ENCODE measurements at regions not wholly inside any gene's neighbourhood (a gene's known extent, or its start where the extent isn't known, plus 50 kb on each side); places are given as distances from the start of the nearest gene placed in this dataset.
"Not testable (repeated sequence)": the region's sequence is repeated elsewhere in the genome, so short reads cannot be mapped to it uniquely, and the experiment has no call there.

DNA sequence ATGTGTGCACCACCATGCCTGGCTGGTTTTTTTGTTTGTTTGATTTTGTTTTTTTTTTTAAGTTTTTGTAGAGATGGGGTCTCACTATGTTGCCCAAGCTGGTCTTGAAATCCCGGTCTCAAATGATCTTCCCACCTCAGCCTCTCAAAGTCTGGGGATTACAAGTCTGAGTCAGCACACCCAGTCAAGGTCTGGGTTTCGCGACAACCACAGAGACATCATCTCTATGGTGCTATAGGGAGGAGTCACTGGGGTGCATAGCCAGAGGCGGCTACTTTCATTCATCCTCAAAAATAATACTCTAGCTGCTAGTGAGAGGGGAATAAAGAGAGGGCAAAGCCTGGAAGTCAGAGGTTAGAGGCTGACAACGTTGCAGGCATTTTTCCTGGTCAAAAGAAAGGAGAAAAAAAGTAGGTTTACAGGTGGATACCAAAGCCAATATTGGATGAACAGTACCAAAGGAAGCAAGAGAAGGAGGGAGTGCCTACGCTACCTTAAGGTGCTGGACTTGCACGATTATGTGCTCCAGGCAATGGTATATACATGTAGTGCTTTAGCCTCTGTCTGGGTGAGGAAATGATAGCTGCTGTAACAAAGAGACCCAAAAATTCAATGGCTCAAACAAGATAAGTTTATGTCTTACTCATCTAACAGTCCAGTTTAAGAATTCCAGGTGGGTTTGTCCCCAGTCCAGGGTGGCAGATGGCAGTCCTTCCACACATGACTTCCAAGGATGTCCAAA, 178.3 kb downstream of the SKIDA1 start:
- H3K4me3 ChIP-seq (ENCODE audit: low read depth, low read length), result no peak overlapping the region
- TF ChIP-seq, protein P1, sequence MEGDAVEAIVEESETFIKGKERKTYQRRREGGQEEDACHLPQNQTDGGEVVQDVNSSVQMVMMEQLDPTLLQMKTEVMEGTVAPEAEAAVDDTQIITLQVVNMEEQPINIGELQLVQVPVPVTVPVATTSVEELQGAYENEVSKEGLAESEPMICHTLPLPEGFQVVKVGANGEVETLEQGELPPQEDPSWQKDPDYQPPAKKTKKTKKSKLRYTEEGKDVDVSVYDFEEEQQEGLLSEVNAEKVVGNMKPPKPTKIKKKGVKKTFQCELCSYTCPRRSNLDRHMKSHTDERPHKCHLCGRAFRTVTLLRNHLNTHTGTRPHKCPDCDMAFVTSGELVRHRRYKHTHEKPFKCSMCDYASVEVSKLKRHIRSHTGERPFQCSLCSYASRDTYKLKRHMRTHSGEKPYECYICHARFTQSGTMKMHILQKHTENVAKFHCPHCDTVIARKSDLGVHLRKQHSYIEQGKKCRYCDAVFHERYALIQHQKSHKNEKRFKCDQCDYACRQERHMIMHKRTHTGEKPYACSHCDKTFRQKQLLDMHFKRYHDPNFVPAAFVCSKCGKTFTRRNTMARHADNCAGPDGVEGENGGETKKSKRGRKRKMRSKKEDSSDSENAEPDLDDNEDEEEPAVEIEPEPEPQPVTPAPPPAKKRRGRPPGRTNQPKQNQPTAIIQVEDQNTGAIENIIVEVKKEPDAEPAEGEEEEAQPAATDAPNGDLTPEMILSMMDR (IDR thresholded peaks at IDR 0.05; ENCODE audit: borderline replicate concordance, insufficient read depth, low read depth, low read length), result no peak

DNA sequence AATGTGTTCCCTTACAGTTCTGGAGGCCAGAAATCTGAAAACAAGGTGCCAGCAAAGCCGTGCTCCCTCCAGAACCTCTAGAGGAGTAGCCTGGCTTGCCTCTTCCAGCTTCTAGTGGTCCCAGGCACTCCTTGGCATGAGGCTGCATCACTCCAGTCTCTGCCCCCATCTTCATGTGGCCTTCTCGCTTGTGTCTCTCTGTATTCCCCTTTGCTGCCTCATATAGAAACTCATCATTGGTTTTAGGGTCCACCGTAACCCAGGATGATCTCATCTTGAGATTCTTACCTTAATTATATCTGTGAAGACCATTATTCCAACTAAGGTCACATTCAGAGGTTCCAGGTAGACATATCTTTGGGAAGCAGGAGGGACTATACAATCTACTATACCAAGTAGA, 182.4 kb downstream of the SKIDA1 start:
- H3K4me3 ChIP-seq (ENCODE audit: low read depth, low read length), result no peak overlapping the region
- TF ChIP-seq, protein P1 (IDR thresholded peaks at IDR 0.05; ENCODE audit: borderline replicate concordance, insufficient read depth, low read depth, low read length), result no peak

DNA sequence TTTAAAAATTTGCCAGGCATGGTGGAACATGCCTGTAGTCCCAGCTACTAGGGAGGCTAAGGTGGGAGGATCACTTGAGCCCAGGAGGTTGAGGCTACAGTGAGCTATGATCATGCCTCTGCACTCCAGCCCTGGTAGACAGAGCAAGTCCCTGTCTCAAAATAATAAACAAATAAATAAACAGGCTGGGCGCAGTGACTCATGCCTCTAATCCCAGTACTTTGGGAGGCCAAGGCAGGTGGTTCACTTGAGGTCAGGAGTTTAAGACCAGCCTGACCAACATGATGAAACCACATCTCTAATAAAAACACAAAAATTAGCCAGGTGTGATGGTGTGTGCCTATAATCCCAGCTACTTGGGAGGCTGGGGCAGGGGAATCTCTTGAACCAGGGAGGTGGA, 183.0 kb downstream of the SKIDA1 start:
- H3K4me3 ChIP-seq (ENCODE audit: low read depth, low read length), result not testable (repeated sequence)

- TF ChIP-seq, protein P1 (IDR thresholded peaks at IDR 0.05; ENCODE audit: borderline replicate concordance, insufficient read depth, low read depth, low read length), result no peak
- H3K4me3 ChIP-seq (ENCODE audit: low read depth, low read length), result no peak overlapping the region
These were observed 185.2 kb downstream of the SKIDA1 start for GRCh38 chr10:21340331-21340730.

GRCh38 chr10:21337171-21337792, 188.2 kb downstream of the SKIDA1 start:
- no peak overlapping the region for H3K4me3 ChIP-seq (ENCODE audit: low read depth, low read length)
- TF ChIP-seq, protein P1 (IDR thresholded peaks at IDR 0.05; ENCODE audit: borderline replicate concordance, insufficient read depth, low read depth, low read length), result no peak

GRCh38 chr10:21336476-21337170, 188.9 kb downstream of the SKIDA1 start:
- TF ChIP-seq, protein P1 (IDR thresholded peaks at IDR 0.05; ENCODE audit: borderline replicate concordance, insufficient read depth, low read depth, low read length), result no peak
- H3K4me3 ChIP-seq (ENCODE audit: low read depth, low read length), result no peak overlapping the region

GRCh38 chr10:21334891-21335696, 190.4 kb downstream of the SKIDA1 start:
- H3K4me3 ChIP-seq (ENCODE audit: low read depth, low read length), result no peak overlapping the region
- TF ChIP-seq, protein P1 (IDR thresholded peaks at IDR 0.05; ENCODE audit: borderline replicate concordance, insufficient read depth, low read depth, low read length), result no peak

All from GM12875 (cell line).